ENCODE measurements at regions not wholly inside any gene's neighbourhood (a gene's known extent, or its start where the extent isn't known, plus 50 kb on each side); places are given as distances from the start of the nearest gene placed in this dataset.

GRCh38 chr7:25322473-25322872 is 94.2 kb upstream of the NPVF start:
- no peak for ATAC-seq
- no peak overlapping the region for H3K4me3 ChIP-seq
- no peak for DNase-seq (ENCODE audit: low read depth in 1 of 2, low spot score in 1 of 2)
- H3K4me1 ChIP-seq = no peaks in the 10 kb centered on the region
- H3K27ac ChIP-seq = no peak overlapping the region
- H3K9me3 ChIP-seq = no peaks in the 10 kb centered on the region
- CTCF ChIA-PET = interaction anchor here (0.5 to 1.3 kb wide), 4 partner anchors 20 to 529 kb away, joined by 3 read pairs; no protein-coding TSS in a partner anchor
- H3K4me2 ChIP-seq = no peak overlapping the region
- TF ChIP-seq MAFK (IDR thresholded peaks at IDR 0.05; ENCODE audit: partially characterized antibody) (no peak), CHD2 (IDR thresholded peaks at IDR 0.05; ENCODE audit: low read length, partially characterized antibody) (no peak)
- whole genome bisulfite sequencing (ENCODE audit: missing lambda C conversion rate) = 26% methylated on average over 3 of the region's 3 CpGs
- no peak for FAIRE-seq
- POLR2A ChIA-PET = no interaction called here

GRCh38 chr7:25325186-25325757 is 97.0 kb upstream of the NPVF start:
- Histone ChIP-seq H3K27ac (no peak overlapping the region), H3K9me3 (no peaks in the 10 kb centered on the region), H3K4me2 (no peak overlapping the region), H3K4me3 (no peak overlapping the region), H3K4me1 (no peaks in the 10 kb centered on the region)
- ChIA-PET CTCF (no interaction called here), POLR2A (no interaction called here)
- ATAC-seq = no peak
- no peak for DNase-seq (ENCODE audit: low read depth in 1 of 2, low spot score in 1 of 2)
- no peak for FAIRE-seq
- 1% methylated on average over 2 of the region's 2 CpGs for WGBS (ENCODE audit: missing lambda C conversion rate)
- TF ChIP-seq SMC3 (IDR thresholded peaks at IDR 0.05) (no peak), CBX2 (IDR thresholded peaks at IDR 0.05; ENCODE audit: borderline replicate concordance, low read depth) (no peak), RCOR1 (IDR thresholded peaks at IDR 0.05; ENCODE audit: low read depth, low read length) (no peak), CEBPB (IDR thresholded peaks at IDR 0.05) (no peak), EP300 (IDR thresholded peaks at IDR 0.05) (no peak), CTCF (IDR thresholded peaks at IDR 0.05) (no peak), HES2 (IDR thresholded peaks at IDR 0.05) (no peak), HOXB5 (CRISPR knock-in tag; IDR thresholded peaks at IDR 0.05) (no peak), JUN (IDR thresholded peaks at IDR 0.05) (no peak), SREBF2 (IDR thresholded peaks at IDR 0.05) (no peak), JUNB (IDR thresholded peaks at IDR 0.05) (no peak)

- Histone ChIP-seq H3K4me1 (no peaks in the 10 kb centered on the region), H3K4me3 (no peak overlapping the region), H3K4me2 (no peak overlapping the region), H3K9me3 (no peaks in the 10 kb centered on the region), H3K27ac (no peak overlapping the region)
- ChIA-PET CTCF (interaction anchor here (0.6 kb wide), 1 partner anchor 1641 kb away, joined by 3 read pairs; no protein-coding TSS in a partner anchor), POLR2A (no interaction called here)
- FAIRE-seq (no peak), ATAC-seq (no peak), DNase-seq (ENCODE audit: low read depth in 1 of 2, low spot score in 1 of 2) (no peak)
- no peak for TF ChIP-seq HEYL (CRISPR knock-in tag; IDR thresholded peaks at IDR 0.05)
- no peak for TF ChIP-seq HES2 (IDR thresholded peaks at IDR 0.05)
- TF ChIP-seq NPAS2 (CRISPR knock-in tag; IDR thresholded peaks at IDR 0.05; ENCODE audit: borderline replicate concordance) = no peak
- TF ChIP-seq KDM1A (IDR thresholded peaks at IDR 0.05; ENCODE audit: low read depth) = no peak
- TF ChIP-seq RCOR1 (IDR thresholded peaks at IDR 0.05; ENCODE audit: low read depth, low read length) = no peak
- TF ChIP-seq CHD2 (IDR thresholded peaks at IDR 0.05; ENCODE audit: low read length, partially characterized antibody) = no peak
- no peak for TF ChIP-seq ZC3H11A (IDR thresholded peaks at IDR 0.05)
- no peak for TF ChIP-seq USF2 (IDR thresholded peaks at IDR 0.05)
- no peak for TF ChIP-seq JUN (IDR thresholded peaks at IDR 0.05)
- no peak for TF ChIP-seq GATA3 (IDR thresholded peaks at IDR 0.05; ENCODE audit: borderline replicate concordance)
- 60% methylated on average over 19 of the region's 19 CpGs for WGBS (ENCODE audit: missing lambda C conversion rate)
Observed at GRCh38 chr7:25326501-25327156, 98.3 kb upstream of the NPVF start.

All from A549 (cell line).